Thymus (tissue), 11 donors: ENCODE measurements at regions not wholly inside any gene's neighbourhood (a gene's known extent, or its start where the extent isn't known, plus 50 kb on each side); places are given as distances from the start of the nearest gene placed in this dataset.
"Not testable (repeated sequence)": the region's sequence is repeated elsewhere in the genome, so short reads cannot be mapped to it uniquely, and the experiment has no call there.

Experiments used
- DNase-seq, 9 donors: peaks; one replicate each; pipeline ENCODE4 v3.0.0-alpha.2; 2013; ENCODE audit warnings: low spot score in 9 of 9, low read depth in 6 of 9, missing footprints in 1 of 9
- H3K27ac ChIP-seq, 2 donors: one replicate each; pipeline ENCODE4 v1.5.1; 2013; ENCODE audit warnings: control low read depth in 1 of 2, low read depth in 1 of 2, low read length in 1 of 2, mild to moderate bottlenecking in 1 of 2, moderate library complexity in 1 of 2
- H3K27me3 ChIP-seq, 2 donors: one replicate each; pipeline ENCODE4 v1.5.1; 2013; ENCODE audit warnings: low read length in 1 of 2; ENCODE audit not compliant: control insufficient read depth in 2 of 2, insufficient read depth in 1 of 2
- H3K36me3 ChIP-seq, 2 donors: one replicate each; pipeline ENCODE4 v1.5.1; 2013; ENCODE audit warnings: low read length in 1 of 2, mild to moderate bottlenecking in 1 of 2, moderate library complexity in 1 of 2; ENCODE audit not compliant: control insufficient read depth in 2 of 2, insufficient read depth in 2 of 2
- H3K4me1 ChIP-seq, 2 donors: one replicate each; pipeline ENCODE4 v1.5.1; 2013; ENCODE audit warnings: low read length in 2 of 2; ENCODE audit not compliant: control insufficient read depth in 2 of 2, insufficient read depth in 2 of 2
- H3K4me3 ChIP-seq, 2 donors: one replicate each; pipeline ENCODE4 v1.5.1; 2013; ENCODE audit warnings: low read length in 2 of 2, control low read depth in 1 of 2, mild to moderate bottlenecking in 1 of 2
- H3K9me3 ChIP-seq, 2 donors: one replicate each; pipeline ENCODE4 v1.5.1; 2013; ENCODE audit warnings: low read length in 1 of 2, mild to moderate bottlenecking in 1 of 2; ENCODE audit not compliant: control insufficient read depth in 2 of 2, insufficient read depth in 1 of 2
- WGBS: extraction: QIAGEN DNeasy Blood & Tissue Kit; methylation state at CpG from one replicate; pipeline ENCODE4 v1.1.7; 2013; 5-methylcytosine and 5-hydroxymethylcytosine counted together
- donor health status: healthy.

DNA sequence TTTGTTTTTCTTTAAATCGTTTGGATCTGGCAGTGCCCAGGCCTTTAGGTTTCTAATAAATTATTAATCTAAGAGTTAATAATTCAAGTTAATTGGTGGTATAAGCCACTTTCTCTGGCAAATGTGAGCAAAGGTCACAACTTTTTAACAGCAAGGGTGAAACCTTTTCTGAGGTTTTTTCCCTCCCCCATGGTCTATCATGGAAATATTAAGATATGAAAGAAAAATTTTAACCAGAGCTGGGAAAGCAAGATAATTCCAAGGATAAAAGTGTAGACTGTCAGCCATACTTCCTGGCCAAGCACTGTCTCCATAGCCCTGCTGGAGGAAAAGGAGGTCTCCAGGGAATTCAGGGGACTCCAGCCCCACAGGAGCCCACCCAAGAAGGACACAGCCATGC lies 341.2 kb downstream of the SETD4 start:
- Histone ChIP-seq H3K4me1 (no peaks in the 10 kb centered on the region), H3K27ac (no peak overlapping the region), H3K36me3 (no peaks in the 10 kb centered on the region), H3K4me3 (no peak overlapping the region), H3K27me3 (peaks cover 18 to 34% of the 10 kb centered on the region in 2 donors), H3K9me3 (no peaks in the 10 kb centered on the region)
- DNase-seq = no peak
- WGBS = 100% methylated on average over 1 of the region's 1 CpG

DNA sequence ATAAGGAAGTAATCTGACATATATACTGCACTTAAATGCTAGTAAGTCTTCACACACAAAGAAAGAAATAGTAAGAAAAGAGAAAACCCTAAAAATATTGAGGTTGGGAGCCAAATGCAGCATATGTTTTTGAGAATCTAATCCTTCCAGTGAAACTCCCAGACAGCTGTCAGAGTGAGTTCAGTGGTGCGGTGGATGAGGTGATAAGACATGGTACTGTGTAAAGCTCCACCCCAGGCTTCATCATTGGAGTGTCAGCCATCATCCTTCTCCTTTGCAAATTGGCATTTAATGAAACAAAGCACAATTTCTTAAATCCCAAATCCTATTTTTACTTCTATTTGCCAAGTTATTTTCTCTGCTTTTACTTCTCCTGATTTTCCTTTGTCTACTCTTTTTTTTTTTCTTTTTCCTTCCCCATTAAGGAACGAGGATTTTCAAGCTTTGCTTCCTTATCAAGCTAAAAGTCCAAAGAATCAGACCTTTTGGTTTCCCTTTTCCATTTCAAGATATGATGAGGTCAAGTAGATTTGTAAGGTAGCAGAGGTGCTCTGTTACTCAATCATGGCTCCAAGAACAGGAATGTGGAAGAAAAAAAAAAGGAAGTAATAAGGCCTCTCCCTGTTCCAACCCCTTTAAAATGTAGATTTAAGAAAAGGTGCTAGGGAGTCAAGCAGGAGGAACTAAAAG lies 343.3 kb downstream of the SETD4 start:
- no peak overlapping the region for H3K4me3 ChIP-seq
- no peak for DNase-seq

GRCh38 chr21:35713914-35714313 lies 346.4 kb downstream of the SETD4 start:
- WGBS = 96% methylated on average over 2 of the region's 2 CpGs
- no peak overlapping the region for H3K4me3 ChIP-seq
- H3K27ac ChIP-seq = no peak overlapping the region

More for the DNA sequence above, 343.3 kb downstream of the SETD4 start:
- WGBS = 77% methylated on average over 2 of the region's 2 CpGs
- peaks cover 2 to 5% of the 10 kb centered on the region in 2 donors for H3K4me1 ChIP-seq
- no peaks in the 10 kb centered on the region for H3K36me3 ChIP-seq
- no peaks in the 10 kb centered on the region for H3K9me3 ChIP-seq
- peaks cover 21 to 41% of the 10 kb centered on the region in 2 donors for H3K27me3 ChIP-seq
- H3K27ac ChIP-seq = no peak overlapping the region

DNA sequence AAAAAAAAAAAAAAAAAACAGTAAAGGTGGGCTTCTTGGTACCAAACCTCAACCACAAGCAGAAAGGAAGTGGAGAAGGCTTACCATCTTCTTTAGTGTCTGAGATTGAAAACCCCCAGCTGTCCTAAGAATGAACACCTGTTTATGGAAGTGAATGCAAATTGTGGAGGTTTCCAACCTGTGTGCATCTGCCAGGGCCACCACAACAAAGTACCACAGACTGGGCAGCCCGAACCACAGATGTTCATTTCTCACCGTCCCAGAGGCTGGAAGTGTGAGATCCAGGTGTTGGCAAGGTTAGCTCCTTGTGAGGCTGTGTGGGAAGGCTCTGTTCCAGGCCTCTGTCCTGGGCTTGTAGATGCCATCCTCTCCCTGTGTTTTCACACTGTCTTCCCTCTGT lies 348.7 kb downstream of the SETD4 start:
- H3K36me3 ChIP-seq = no peaks in the 10 kb centered on the region
- peaks cover 10 to 14% of the 10 kb centered on the region in 2 donors for H3K4me1 ChIP-seq
- 8% methylated on average over 2 of the region's 2 CpGs for WGBS
- no peak overlapping the region for H3K27ac ChIP-seq
- peak in 7 of 9 donors; percentile 4 to 67 (median 23) for DNase-seq
- H3K9me3 ChIP-seq = no peaks in the 10 kb centered on the region
- no peak overlapping the region for H3K4me3 ChIP-seq
- H3K27me3 ChIP-seq = peaks cover 17 to 52% of the 10 kb centered on the region in 2 donors

More at GRCh38 chr21:35713914-35714313, 346.4 kb downstream of the SETD4 start:
- peaks cover 18 to 49% of the 10 kb centered on the region in 2 donors for H3K27me3 ChIP-seq
- H3K9me3 ChIP-seq = no peaks in the 10 kb centered on the region
- H3K36me3 ChIP-seq = no peaks in the 10 kb centered on the region
- no peak for DNase-seq
- H3K4me1 ChIP-seq = peaks cover 10 to 14% of the 10 kb centered on the region in 2 donors

DNA sequence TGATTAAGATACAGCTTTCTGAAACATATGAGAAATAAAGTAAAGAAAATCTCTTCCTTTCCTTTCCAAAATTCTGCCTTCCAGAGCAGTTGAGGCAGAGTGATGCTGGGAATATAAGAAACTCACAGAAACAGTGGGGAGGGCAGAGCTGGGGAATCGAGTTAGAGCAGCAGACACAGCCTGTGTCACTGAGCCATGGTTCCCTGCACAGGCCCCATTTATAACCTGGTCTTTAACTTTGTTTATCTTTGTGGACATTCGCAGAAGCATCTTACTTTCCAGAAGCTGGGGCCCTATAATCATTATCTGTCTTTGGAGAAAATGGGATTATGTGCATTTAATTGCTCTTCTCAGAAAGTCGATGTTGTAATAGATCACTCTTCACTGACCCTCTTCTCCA lies 349.1 kb downstream of the SETD4 start:
- H3K4me1 ChIP-seq = peaks cover 10 to 14% of the 10 kb centered on the region in 2 donors
- H3K9me3 ChIP-seq = no peaks in the 10 kb centered on the region
- 90% methylated on average over 3 of the region's 3 CpGs for WGBS
- DNase-seq = peak in 1 of 9 donors; percentile 3
- no peak overlapping the region for H3K27ac ChIP-seq
- H3K27me3 ChIP-seq = peaks cover 17 to 49% of the 10 kb centered on the region in 2 donors
- H3K4me3 ChIP-seq = no peak overlapping the region
- H3K36me3 ChIP-seq = no peaks in the 10 kb centered on the region

- WGBS = 97% methylated on average over 3 of the region's 3 CpGs
- not testable (repeated sequence) for H3K4me3 ChIP-seq, H3K9me3 ChIP-seq, DNase-seq, H3K27ac ChIP-seq, H3K36me3 ChIP-seq
- H3K27me3 ChIP-seq = peaks cover 16 to 47% of the 10 kb centered on the region in 2 donors
- H3K4me1 ChIP-seq = peaks cover 10 to 14% of the 10 kb centered on the region in 2 donors
Measured at GRCh38 chr21:35709990-35710389, 350.3 kb downstream of the SETD4 start.

DNA sequence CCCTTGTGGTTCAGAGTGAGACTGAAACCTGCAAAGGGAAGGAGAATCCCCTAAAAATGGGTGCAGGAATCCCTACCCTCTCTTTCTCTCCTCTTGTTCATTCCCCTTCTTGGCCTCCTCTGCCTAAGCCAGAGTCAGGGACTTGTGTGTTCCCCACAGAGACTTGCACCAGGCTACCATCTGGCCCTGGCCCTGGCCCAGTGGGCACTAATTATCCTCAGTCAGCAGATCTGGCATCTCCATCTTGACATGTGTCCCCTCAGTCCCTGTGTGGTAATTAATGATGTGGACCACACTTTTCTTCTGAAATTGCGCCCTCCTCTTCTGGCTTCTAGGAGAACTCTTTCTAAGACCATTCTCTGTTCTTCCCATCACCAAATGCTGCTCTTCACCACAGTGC lies 354.4 kb downstream of the SETD4 start:
- no peaks in the 10 kb centered on the region for H3K9me3 ChIP-seq

DNA sequence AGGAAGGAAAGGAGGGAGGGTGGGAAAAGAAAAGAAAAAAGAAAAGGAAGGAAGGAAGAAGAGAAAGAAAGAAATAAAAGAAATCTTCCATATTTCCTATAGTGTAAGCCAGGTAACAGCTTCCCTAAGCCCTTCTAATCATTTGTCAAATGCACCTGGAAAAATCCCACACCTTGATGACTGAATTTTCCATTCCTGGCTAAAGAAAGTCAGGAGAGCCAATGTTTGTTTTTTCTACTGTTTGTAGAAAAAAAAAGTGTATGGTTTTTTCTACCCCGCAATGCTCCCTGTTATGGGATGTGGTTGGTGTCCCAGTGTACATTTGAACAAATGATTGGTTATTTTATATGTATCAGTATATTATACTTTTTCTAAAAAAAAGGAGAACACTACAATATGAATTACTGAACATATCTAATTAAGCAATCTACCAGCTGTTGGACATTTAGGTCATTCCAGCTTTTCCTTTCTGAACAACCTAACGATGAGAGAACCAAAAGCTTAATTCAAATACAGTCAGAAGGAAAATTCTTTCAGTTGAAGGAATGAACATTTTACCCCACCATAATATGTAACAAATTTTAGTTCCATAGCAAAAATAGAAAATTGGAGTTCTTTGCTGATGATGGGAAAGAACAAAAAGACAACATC lies 355.0 kb downstream of the SETD4 start:
- H3K36me3 ChIP-seq = no peaks in the 10 kb centered on the region
- H3K27ac ChIP-seq = no peak overlapping the region
- 97% methylated on average over 2 of the region's 2 CpGs for WGBS
- no peak overlapping the region for H3K4me3 ChIP-seq
- H3K4me1 ChIP-seq = no peaks in the 10 kb centered on the region
- H3K9me3 ChIP-seq = no peaks in the 10 kb centered on the region
- no peak for DNase-seq
- H3K27me3 ChIP-seq = peaks cover 16 to 30% of the 10 kb centered on the region in 2 donors

More for the DNA sequence above, 354.4 kb downstream of the SETD4 start:
- Histone ChIP-seq H3K27me3 (peaks cover 16 to 33% of the 10 kb centered on the region in 2 donors), H3K4me3 (no peak overlapping the region), H3K36me3 (no peaks in the 10 kb centered on the region), H3K4me1 (no peaks in the 10 kb centered on the region), H3K27ac (no peak overlapping the region)
- 93% methylated on average over 1 of the region's 1 CpG for WGBS
- no peak for DNase-seq

GRCh38 chr21:35703704-35704103 lies 356.6 kb downstream of the SETD4 start:
- peaks cover 11 to 22% of the 10 kb centered on the region in 2 donors for H3K27me3 ChIP-seq

More at GRCh38 chr21:35703704-35704103, 356.6 kb downstream of the SETD4 start:
- Histone ChIP-seq H3K27ac (no peak overlapping the region), H3K4me3 (no peak overlapping the region), H3K9me3 (no peaks in the 10 kb centered on the region), H3K4me1 (no peaks in the 10 kb centered on the region), H3K36me3 (no peaks in the 10 kb centered on the region)
- DNase-seq = no peak
- 99% methylated on average over 1 of the region's 1 CpG for whole genome bisulfite sequencing
